Epithelial cell of proximal tubule (primary cell): ENCODE measurements at regions not wholly inside any gene's neighbourhood (a gene's known extent, or its start where the extent isn't known, plus 50 kb on each side); places are given as distances from the start of the nearest gene placed in this dataset.

Experiments
- DNase-seq: peaks from one replicate; pipeline ENCODE4 v3.0.0-alpha.2; 2011; ENCODE audit warnings: low read depth
- H3K4me3 ChIP-seq: 2 replicates; pipeline ENCODE4 v1.5.1; 2011; ENCODE audit warnings: low read depth, mild to moderate bottlenecking, low read length
- CTCF ChIP-seq: conservative IDR thresholded peaks from 2 replicates; pipeline ENCODE4 v1.5.1; 2012; ENCODE audit warnings: low read depth, mild to moderate bottlenecking, low read length

GRCh38 chr4:16382571-16382970 lies 156.3 kb upstream of the TAPT1 start:
- DNase-seq, result no peak
- TF ChIP-seq CTCF, result no peak
- no peak overlapping the region for H3K4me3 ChIP-seq

GRCh38 chr4:16377887-16378286 lies 151.6 kb upstream of the TAPT1 start:
- DNase-seq, result no peak
- TF ChIP-seq CTCF, result peak; percentile 16
- H3K4me3 ChIP-seq, result no peak overlapping the region

- no peak overlapping the region for H3K4me3 ChIP-seq
- no peak for TF ChIP-seq CTCF
- no peak for DNase-seq
These were observed 138.8 kb upstream of the TAPT1 start for GRCh38 chr4:16365036-16365569.

- no peak for TF ChIP-seq CTCF
- no peak for DNase-seq
- no peak overlapping the region for H3K4me3 ChIP-seq
These were observed 134.5 kb upstream of the TAPT1 start for GRCh38 chr4:16360694-16361262.

- no peak overlapping the region for H3K4me3 ChIP-seq
- no peak for TF ChIP-seq CTCF
- no peak for DNase-seq
These were observed 126.9 kb upstream of the TAPT1 start for GRCh38 chr4:16353165-16353564.

GRCh38 chr4:16351161-16351560 lies 124.9 kb upstream of the TAPT1 start:
- H3K4me3 ChIP-seq, result no peak overlapping the region
- TF ChIP-seq CTCF, result no peak
- no peak for DNase-seq

GRCh38 chr4:16344853-16345252 lies 118.6 kb upstream of the TAPT1 start:
- no peak for TF ChIP-seq CTCF
- DNase-seq, result no peak
- H3K4me3 ChIP-seq, result no peak overlapping the region
